SK-N-SH (cell line): ENCODE measurements at regions not wholly inside any gene's neighbourhood (a gene's known extent, or its start where the extent isn't known, plus 50 kb on each side); places are given as distances from the start of the nearest gene placed in this dataset.

ENCODE experiments used
- CTCF ChIA-PET: fragments of 300-600, 350-600 bp; formaldehyde crosslinking; extraction: SDS; loops from one replicate; lab custom pipeline; 2021; lab: Yijun Ruan, JAX
- POLR2A ChIA-PET: fragments of 350-600 bp; sonication (Branson Sonifier 250); formaldehyde crosslinking; extraction: SDS; loops from one replicate; lab custom pipeline; 2020; ENCODE audit warnings: antibody characterized with exemption, inconsistent platforms; lab: Yijun Ruan, JAX
- DNase-seq: peaks from one replicate; pipeline ENCODE4 v3.0.0; 2012
- H2AFZ ChIP-seq: fragments of 200-600 bp; sonication (generic); 2 replicates; pipeline ENCODE4 v1.8.1; 2016; ENCODE audit warnings: antibody characterized with exemption, mild to moderate bottlenecking, low read depth
- H3F3A ChIP-seq: fragments of 200-600 bp; sonication (generic); replicated peaks from 2 replicates; pipeline ENCODE3; 2016; ENCODE audit warnings: antibody characterized with exemption, mild to moderate bottlenecking; ENCODE audit not compliant: insufficient read depth
- H3K27ac ChIP-seq, 2 experiments: fragments of 200-500 bp in 1 of 2; fragments of 200-600 bp in 1 of 2; sonication (Bioruptor generic) in 1 of 2; sonication (generic), shearing (Covaris generic) in 1 of 2; 2 replicates each; pipeline versions ENCODE4 v1.5.1 to v1.6.1; 2014 to 2016; ENCODE audit warnings: low read depth in 2 of 2, inconsistent platforms in 1 of 2, low read length in 1 of 2, mild to moderate bottlenecking in 1 of 2, mixed read lengths in 1 of 2
- H3K27me3 ChIP-seq: fragments of 200-600 bp; sonication (generic), shearing (Covaris generic); 2 replicates; pipeline ENCODE4 v1.6.1; 2016; ENCODE audit warnings: mixed run types; ENCODE audit not compliant: insufficient read depth
- H3K36me3 ChIP-seq, 2 experiments: fragments of 200-500 bp in 1 of 2; fragments of 200-600 bp in 1 of 2; sonication (Bioruptor generic) in 1 of 2; sonication (generic) in 1 of 2; replicated peaks in 1 of 2; 2 replicates each; pipeline versions ENCODE3 to v1.5.1; 2014 to 2016; ENCODE audit warnings: low read length in 1 of 2, mild to moderate bottlenecking in 1 of 2; ENCODE audit not compliant: insufficient read depth in 2 of 2, control insufficient read depth in 1 of 2
- H3K4me1 ChIP-seq, 2 experiments: fragments of 200-500 bp in 1 of 2; fragments of 200-600 bp in 1 of 2; sonication (Bioruptor generic) in 1 of 2; sonication (generic), shearing (Covaris generic) in 1 of 2; 2 replicates each; pipeline versions ENCODE4 v1.5.1 to v1.6.1; 2014 to 2016; ENCODE audit warnings: low read depth in 1 of 2, low read length in 1 of 2, mixed run types in 1 of 2; ENCODE audit not compliant: insufficient read depth in 2 of 2, control insufficient read depth in 1 of 2
- H3K4me2 ChIP-seq: fragments of 200-600 bp; sonication (generic), shearing (Covaris generic); 2 replicates; pipeline ENCODE4 v1.6.1; 2017; ENCODE audit warnings: mixed run types
- H3K4me3 ChIP-seq, 2 experiments: fragments of 200-500 bp in 1 of 2; fragments of 200-600 bp in 1 of 2; sonication (Bioruptor generic) in 1 of 2; sonication (generic), shearing (Covaris generic) in 1 of 2; 2 replicates each; pipeline versions ENCODE4 v1.5.1 to v1.8.1; 2014 to 2016; ENCODE audit warnings: low read depth in 2 of 2, inconsistent platforms in 1 of 2, low read length in 1 of 2, mild to moderate bottlenecking in 1 of 2, mixed read lengths in 1 of 2, moderate library complexity in 1 of 2
- H3K79me2 ChIP-seq: fragments of 200-600 bp; sonication (generic); 2 replicates; pipeline ENCODE4 v1.8.1; 2017; ENCODE audit warnings: mild to moderate bottlenecking; ENCODE audit not compliant: insufficient read depth
- H3K9ac ChIP-seq: fragments of 200-600 bp; sonication (generic); 2 replicates; pipeline ENCODE4 v1.6.1; 2017; ENCODE audit warnings: mixed run types
- H3K9me2 ChIP-seq: fragments of 200-600 bp; sonication (generic); 2 replicates; pipeline ENCODE4 v1.6.1; 2017; ENCODE audit warnings: mixed run types
- H3K9me3 ChIP-seq: fragments of 200-600 bp; sonication (generic); 2 replicates; pipeline ENCODE4 v1.6.1; 2017; ENCODE audit warnings: mixed run types, mild to moderate bottlenecking, moderate library complexity
- H4K20me1 ChIP-seq: fragments of 200-600 bp; sonication (generic); 2 replicates; pipeline ENCODE4 v1.6.1; 2017; ENCODE audit warnings: mild to moderate bottlenecking, mixed run types; ENCODE audit not compliant: insufficient read depth
- CTCF ChIP-seq: fragments of 200-600 bp; sonication (generic); IDR thresholded peaks from 2 replicates; pipeline ENCODE4 v1.6.1; 2017; ENCODE audit warnings: antibody characterized with exemption, mild to moderate bottlenecking, moderate library complexity
- FOSL2 ChIP-seq: IDR thresholded peaks from 2 replicates; pipeline ENCODE4 v1.4.0; 2012; ENCODE audit warnings: low read depth, mild to moderate bottlenecking, moderate library complexity, borderline replicate concordance
- GABPA ChIP-seq: IDR thresholded peaks from 2 replicates; pipeline ENCODE4 v1.4.0; 2012; ENCODE audit warnings: low read depth, mild to moderate bottlenecking
- JUND ChIP-seq: IDR thresholded peaks from 2 replicates; pipeline ENCODE4 v1.4.0; 2012
- REST ChIP-seq: IDR thresholded peaks from 2 replicates; pipeline ENCODE4 v1.6.1; 2012; ENCODE audit warnings: mild to moderate bottlenecking, low read depth, low read length, moderate library complexity
- USF2 ChIP-seq: fragments of 150-350 bp; IDR thresholded peaks from 2 replicates; pipeline ENCODE4 v1.6.1; 2017; ENCODE audit warnings: antibody characterized with exemption, low read length, low read depth, borderline replicate concordance
- WGBS: methylation state at CpG from one replicate; pipeline ENCODE4 v1.1.6; 2017; ENCODE audit warnings: low lambda C conversion rate; 5-methylcytosine and 5-hydroxymethylcytosine counted together

- H3K9me3 ChIP-seq = no peaks in the 10 kb centered on the region
- DNase-seq = no peak
- whole genome bisulfite sequencing = 31% methylated on average over 2 of the region's 2 CpGs
Measured at GRCh38 chrX:128622296-128622695, 570.1 kb upstream of the ACTRT1 start.

More at GRCh38 chrX:128622296-128622695, 570.1 kb upstream of the ACTRT1 start:
- Histone ChIP-seq H3K79me2 (no peaks in the 10 kb centered on the region), H2AFZ (no peak overlapping the region), H3K4me3 (no peak overlapping the region), H3K9ac (no peak overlapping the region), H3K27ac (no peak overlapping the region), H3K27me3 (no peaks in the 10 kb centered on the region), H4K20me1 (no peaks in the 10 kb centered on the region), H3F3A (no peaks in the 10 kb centered on the region), H3K9me2 (no peaks in the 10 kb centered on the region), H3K36me3 (no peaks in the 10 kb centered on the region), H3K4me1 (no peaks in the 10 kb centered on the region)
- POLR2A ChIA-PET = no interaction called here
- CTCF ChIA-PET = no interaction called here
- TF ChIP-seq JUND = no peak
- no peak for TF ChIP-seq CTCF
- no peak for TF ChIP-seq USF2
- TF ChIP-seq GABPA = no peak
- no peak for TF ChIP-seq FOSL2
- TF ChIP-seq REST = no peak
- TF ChIP-seq, all 33 proteins: peak for 0
- H3K4me2 ChIP-seq = no peak overlapping the region
